Activated T-helper 17 cell treated with anti-CD3 and anti-CD28 coated beads, Interleukin-2, amount 50 U/mL, for 72 hours (primary cell): ENCODE measurements at regions not wholly inside any gene's neighbourhood (a gene's known extent, or its start where the extent isn't known, plus 50 kb on each side); places are given as distances from the start of the nearest gene placed in this dataset.
"Not testable (repeated sequence)": the region's sequence is repeated elsewhere in the genome, so short reads cannot be mapped to it uniquely, and the experiment has no call there.

Source experiments
- ATAC-seq: fragments of 150-1000 bp; cut with Tn5 transposase; replicated peaks from 2 replicates; pipeline ENCODE4 v1.10.0; 2021; ENCODE audit warnings: mild to moderate bottlenecking, moderate library complexity
- H3K27ac Mint-ChIP-seq: one replicate; pipeline ENCODE4 v1.8.0; 2022; ENCODE audit warnings: mixed read lengths
- H3K27me3 Mint-ChIP-seq: one replicate; pipeline ENCODE4 v1.8.0; 2022; ENCODE audit warnings: mixed read lengths
- H3K36me3 Mint-ChIP-seq: one replicate; pipeline ENCODE4 v1.8.0; 2022; ENCODE audit warnings: low read depth, mild to moderate bottlenecking, mixed read lengths
- H3K4me1 Mint-ChIP-seq: one replicate; pipeline ENCODE4 v1.8.0; 2022; ENCODE audit warnings: mixed read lengths
- H3K4me3 Mint-ChIP-seq: one replicate; pipeline ENCODE4 v1.8.0; 2022; ENCODE audit warnings: mild to moderate bottlenecking, mixed read lengths
- H3K9me3 Mint-ChIP-seq: one replicate; pipeline ENCODE4 v1.8.0; 2022; ENCODE audit warnings: mixed read lengths

GRCh38 chr3:64445109-64445943 is 220.1 kb upstream of the PRICKLE2 start:
- Mint-ChIP-seq H3K4me1 (no peaks in the 10 kb centered on the region), H3K27ac (no peak overlapping the region), H3K9me3 (no peaks in the 10 kb centered on the region), H3K27me3 (peaks cover 57% of the 10 kb centered on the region), H3K36me3 (no peaks in the 10 kb centered on the region), H3K4me3 (no peak overlapping the region)
- no peak for ATAC-seq

GRCh38 chr3:64444490-64445108 is 219.3 kb upstream of the PRICKLE2 start:
- Mint-ChIP-seq H3K36me3 (no peaks in the 10 kb centered on the region), H3K4me1 (no peaks in the 10 kb centered on the region), H3K27ac (no peak overlapping the region), H3K9me3 (no peaks in the 10 kb centered on the region), H3K27me3 (peaks cover 61% of the 10 kb centered on the region), H3K4me3 (no peak overlapping the region)
- no peak for ATAC-seq

DNA sequence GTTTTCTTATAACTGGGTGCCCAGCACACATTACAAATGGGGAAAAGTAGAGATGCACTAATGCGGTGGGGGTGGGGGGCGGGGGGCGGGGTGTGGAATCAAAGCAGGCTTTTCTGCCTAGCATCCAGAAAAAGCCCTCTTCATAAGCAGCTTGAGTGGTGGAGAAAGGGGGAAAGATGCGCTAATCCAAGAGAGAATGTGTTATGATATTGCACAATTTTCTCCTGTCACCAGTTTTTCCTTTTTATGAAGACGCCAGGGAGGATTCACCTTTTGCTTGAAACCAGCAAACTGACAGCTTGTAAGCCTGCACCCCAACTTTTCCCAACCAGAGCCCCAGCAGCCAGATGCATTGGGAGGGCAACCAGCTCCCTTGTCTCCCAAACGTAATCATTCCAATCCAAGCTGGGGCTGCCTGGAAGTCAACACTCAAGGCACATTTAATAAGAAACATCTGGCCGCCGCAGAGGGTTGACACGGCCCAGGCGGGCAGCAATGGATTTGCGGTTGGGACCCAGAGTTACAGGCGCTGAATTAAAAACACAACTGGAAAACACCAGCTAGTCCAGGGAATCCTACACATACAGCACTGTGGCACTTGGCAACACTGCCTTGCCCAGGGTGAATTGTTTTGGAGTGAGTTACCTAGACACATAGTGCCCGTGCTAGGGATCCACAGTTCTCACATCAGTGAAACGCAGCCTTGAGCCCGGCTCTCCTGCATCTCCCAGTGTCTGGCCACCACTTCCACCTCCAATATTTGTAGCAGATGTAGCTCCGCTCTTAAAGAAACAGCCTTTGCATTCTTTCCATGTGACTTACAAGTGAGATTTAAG is 218.5 kb upstream of the PRICKLE2 start:
- Mint-ChIP-seq H3K4me1 (no peaks in the 10 kb centered on the region), H3K36me3 (no peaks in the 10 kb centered on the region), H3K9me3 (no peaks in the 10 kb centered on the region), H3K27ac (no peak overlapping the region), H3K27me3 (peaks cover 57% of the 10 kb centered on the region), H3K4me3 (no peak overlapping the region)
- no peak for ATAC-seq

DNA sequence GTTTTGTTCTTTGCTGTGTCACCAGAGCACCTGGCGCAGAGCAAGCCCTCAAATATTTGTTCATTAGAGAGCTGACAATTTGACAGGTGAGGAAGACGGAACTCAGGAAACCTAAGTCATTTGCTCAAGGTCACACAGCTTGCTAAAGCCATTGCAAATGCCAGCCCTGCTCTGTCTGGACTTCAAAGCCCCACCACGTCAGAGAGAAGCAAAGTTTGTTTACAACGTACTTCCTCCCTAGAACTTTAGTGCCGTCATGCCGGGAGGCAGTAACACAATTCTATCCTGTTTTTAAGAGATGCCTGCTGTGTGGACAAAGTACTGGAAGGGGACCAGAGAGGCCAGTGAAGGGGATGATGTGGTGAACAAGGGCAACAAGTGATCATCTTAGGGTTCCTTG is 216.6 kb upstream of the PRICKLE2 start:
- no peaks in the 10 kb centered on the region for H3K36me3 Mint-ChIP-seq
- no peaks in the 10 kb centered on the region for H3K4me1 Mint-ChIP-seq
- peaks cover 4% of the 10 kb centered on the region for H3K9me3 Mint-ChIP-seq
- no peak overlapping the region for H3K27ac Mint-ChIP-seq
- ATAC-seq, result no peak
- H3K4me3 Mint-ChIP-seq, result no peak overlapping the region
- peaks cover 55% of the 10 kb centered on the region for H3K27me3 Mint-ChIP-seq

GRCh38 chr3:64440498-64440897 is 215.2 kb upstream of the PRICKLE2 start:
- Mint-ChIP-seq H3K9me3 (peaks cover 8% of the 10 kb centered on the region), H3K4me1 (no peaks in the 10 kb centered on the region), H3K27me3 (peaks cover 48% of the 10 kb centered on the region), H3K27ac (no peak overlapping the region), H3K36me3 (no peaks in the 10 kb centered on the region), H3K4me3 (no peak overlapping the region)
- ATAC-seq, result no peak

- no peak for ATAC-seq
- no peak overlapping the region for H3K4me3 Mint-ChIP-seq
- H3K36me3 Mint-ChIP-seq, result no peaks in the 10 kb centered on the region
- peaks cover 17% of the 10 kb centered on the region for H3K9me3 Mint-ChIP-seq
- H3K27me3 Mint-ChIP-seq, result peaks cover 43% of the 10 kb centered on the region
- no peaks in the 10 kb centered on the region for H3K4me1 Mint-ChIP-seq
- no peak overlapping the region for H3K27ac Mint-ChIP-seq
Observed at GRCh38 chr3:64438812-64439211, 213.5 kb upstream of the PRICKLE2 start.

DNA sequence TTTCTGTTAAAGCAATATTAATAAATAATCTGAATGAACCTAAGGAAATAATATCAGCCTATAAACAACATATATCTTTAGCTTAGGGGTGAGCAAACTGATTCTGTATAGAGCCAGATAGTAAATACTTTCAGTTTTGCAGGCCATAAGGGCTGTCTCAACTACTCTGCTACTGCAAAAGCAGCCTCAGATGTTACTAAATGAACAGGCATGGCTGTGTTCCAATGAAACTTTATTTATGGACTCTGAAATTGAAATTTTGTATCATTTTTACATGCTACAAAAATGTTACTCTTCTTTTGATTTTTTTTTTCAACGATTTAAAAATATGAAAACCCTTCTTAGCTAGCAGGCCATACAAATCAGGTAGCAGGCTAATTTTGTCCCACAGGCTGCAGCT is 212.8 kb upstream of the PRICKLE2 start:
- H3K27ac Mint-ChIP-seq, result no peak overlapping the region
- peaks cover 40% of the 10 kb centered on the region for H3K27me3 Mint-ChIP-seq
- peaks cover 19% of the 10 kb centered on the region for H3K9me3 Mint-ChIP-seq
- no peak overlapping the region for H3K4me3 Mint-ChIP-seq
- H3K4me1 Mint-ChIP-seq, result no peaks in the 10 kb centered on the region
- ATAC-seq, result no peak
- no peaks in the 10 kb centered on the region for H3K36me3 Mint-ChIP-seq

DNA sequence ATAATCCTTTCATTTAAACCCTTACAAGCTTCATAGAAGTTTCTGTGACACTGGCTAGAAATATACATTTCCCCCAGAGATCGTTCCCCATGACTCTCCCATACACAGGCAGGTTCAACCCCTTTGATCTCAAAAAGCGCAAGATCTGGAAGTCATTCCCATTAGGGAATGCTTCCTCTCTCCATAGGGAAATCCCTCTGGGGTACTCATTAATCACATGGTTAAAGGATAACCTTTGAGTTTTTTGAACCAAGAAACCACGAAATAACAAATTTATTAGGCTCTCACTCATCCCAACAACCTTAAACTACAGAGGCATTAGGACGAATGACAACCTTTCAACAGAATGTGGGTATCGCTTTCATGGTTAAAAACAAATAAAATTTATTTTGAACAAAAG is 211.9 kb upstream of the PRICKLE2 start:
- Mint-ChIP-seq H3K4me3 (no peak overlapping the region), H3K27me3 (peaks cover 42% of the 10 kb centered on the region), H3K27ac (no peak overlapping the region), H3K4me1 (no peaks in the 10 kb centered on the region), H3K36me3 (no peaks in the 10 kb centered on the region), H3K9me3 (peaks cover 19% of the 10 kb centered on the region)
- no peak for ATAC-seq

DNA sequence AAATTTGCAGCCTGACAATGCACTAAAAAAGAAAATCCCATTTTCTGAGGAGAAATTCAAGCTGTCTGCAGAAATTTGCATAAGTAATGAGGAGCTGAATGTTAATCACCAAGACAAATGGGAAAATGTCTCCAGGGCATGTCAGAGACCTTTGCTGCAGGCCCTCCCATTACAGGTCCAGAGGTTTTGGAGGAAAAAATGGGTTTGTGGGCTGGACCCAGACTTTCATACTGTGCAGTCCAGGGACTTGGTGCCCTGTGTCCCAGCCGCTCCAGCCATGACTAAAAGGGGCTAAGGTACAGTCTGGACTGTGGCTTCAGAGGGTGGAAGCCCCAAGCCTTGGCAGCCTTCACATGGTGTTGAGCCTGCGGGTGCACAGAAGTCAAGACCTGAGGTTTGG is 209.8 kb upstream of the PRICKLE2 start:
- peaks cover 37% of the 10 kb centered on the region for H3K27me3 Mint-ChIP-seq
- H3K9me3 Mint-ChIP-seq, result peaks cover 19% of the 10 kb centered on the region
- H3K27ac Mint-ChIP-seq, H3K36me3 Mint-ChIP-seq, ATAC-seq, H3K4me1 Mint-ChIP-seq, H3K4me3 Mint-ChIP-seq: not testable (repeated sequence)

GRCh38 chr3:64432870-64433269 is 207.6 kb upstream of the PRICKLE2 start:
- ATAC-seq, result no peak
- Mint-ChIP-seq H3K27ac (no peak overlapping the region), H3K27me3 (peaks cover 33% of the 10 kb centered on the region)

GRCh38 chr3:64431526-64432091 is 206.3 kb upstream of the PRICKLE2 start:
- no peak for ATAC-seq
- no peak overlapping the region for H3K4me3 Mint-ChIP-seq
- H3K9me3 Mint-ChIP-seq, result peaks cover 13% of the 10 kb centered on the region
- no peaks in the 10 kb centered on the region for H3K36me3 Mint-ChIP-seq
- H3K27me3 Mint-ChIP-seq, result peaks cover 26% of the 10 kb centered on the region
- H3K4me1 Mint-ChIP-seq, result no peaks in the 10 kb centered on the region
- no peak overlapping the region for H3K27ac Mint-ChIP-seq

More at GRCh38 chr3:64432870-64433269, 207.6 kb upstream of the PRICKLE2 start:
- Mint-ChIP-seq H3K9me3 (peaks cover 19% of the 10 kb centered on the region), H3K4me1 (no peaks in the 10 kb centered on the region), H3K4me3 (no peak overlapping the region), H3K36me3 (no peaks in the 10 kb centered on the region)

- no peaks in the 10 kb centered on the region for H3K36me3 Mint-ChIP-seq
Observed at GRCh38 chr3:64427671-64428070, 202.4 kb upstream of the PRICKLE2 start.

GRCh38 chr3:64426551-64426950 is 201.3 kb upstream of the PRICKLE2 start:
- no peak for ATAC-seq
- no peak overlapping the region for H3K4me3 Mint-ChIP-seq
- H3K27ac Mint-ChIP-seq, result no peak overlapping the region
- no peaks in the 10 kb centered on the region for H3K4me1 Mint-ChIP-seq
- H3K27me3 Mint-ChIP-seq, result peaks cover 10% of the 10 kb centered on the region
- no peaks in the 10 kb centered on the region for H3K9me3 Mint-ChIP-seq
- H3K36me3 Mint-ChIP-seq, result no peaks in the 10 kb centered on the region

More at GRCh38 chr3:64427671-64428070, 202.4 kb upstream of the PRICKLE2 start:
- Mint-ChIP-seq H3K4me1 (no peaks in the 10 kb centered on the region), H3K4me3 (no peak overlapping the region), H3K27ac (no peak overlapping the region), H3K9me3 (no peaks in the 10 kb centered on the region), H3K27me3 (peaks cover 18% of the 10 kb centered on the region)
- ATAC-seq, result no peak

DNA sequence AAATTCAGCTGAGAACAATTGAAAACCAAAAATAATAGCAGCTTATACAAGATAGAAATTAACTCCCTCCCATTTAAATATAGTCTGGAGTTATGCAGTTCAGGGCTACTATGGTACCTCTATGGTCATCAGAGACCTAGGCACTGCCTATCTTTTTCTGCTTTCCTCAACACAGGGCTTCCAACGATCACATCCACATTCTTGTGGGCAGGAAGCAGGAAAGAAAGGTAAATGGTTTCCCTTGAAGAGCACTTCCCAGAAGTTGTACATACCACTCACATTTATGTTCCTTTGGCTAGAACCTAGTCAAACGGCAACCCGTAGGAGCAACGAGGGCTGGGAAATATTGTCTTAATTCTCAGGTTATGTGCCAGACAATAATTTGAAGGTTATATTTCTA is 197.7 kb upstream of the PRICKLE2 start:
- no peak overlapping the region for H3K4me3 Mint-ChIP-seq
- H3K36me3 Mint-ChIP-seq, result no peaks in the 10 kb centered on the region
- ATAC-seq, result no peak
- no peaks in the 10 kb centered on the region for H3K4me1 Mint-ChIP-seq
- H3K27ac Mint-ChIP-seq, result no peak overlapping the region
- H3K27me3 Mint-ChIP-seq, result peaks cover 17% of the 10 kb centered on the region
- no peaks in the 10 kb centered on the region for H3K9me3 Mint-ChIP-seq
